ENCODE measurements at regions not wholly inside any gene's neighbourhood (a gene's known extent, or its start where the extent isn't known, plus 50 kb on each side); places are given as distances from the start of the nearest gene placed in this dataset.

- POLR2A ChIA-PET: no interaction called here
- no TSS peak for BruUV-seq (replicated peaks)
- Histone ChIP-seq H3K4me1 (ENCODE audit: insufficient read depth, low read length) (no peaks in the 10 kb centered on the region), H4K20me1 (ENCODE audit: insufficient read depth, low read length) (no peaks in the 10 kb centered on the region), H3K27ac (ENCODE audit: extremely low read length, insufficient read depth, low read length) (no peak overlapping the region), H3K9me3 (ENCODE audit: low read length) (0 out of 2 replicates have a peak, but pooled peaks cover 4% of the 10 kb centered on the region), H3K36me3 (replicated peaks in 1 of 2; ENCODE audit: control insufficient read depth in 1 of 2, insufficient read depth in 2 of 2, low read length in 2 of 2) (no peaks in the 10 kb centered on the region), H3K79me2 (ENCODE audit: insufficient read depth, low read length) (no peaks in the 10 kb centered on the region), H3K9ac (ENCODE audit: insufficient read depth, low read depth, low read length) (no peak overlapping the region), H3K4me2 (ENCODE audit: low read depth, low read length) (no peak overlapping the region), H3K4me3 (replicated peaks in 1 of 3; ENCODE audit: insufficient read depth in 1 of 3, low read depth in 2 of 3, low read length in 3 of 3) (no peak overlapping the region), H3K27me3 (ENCODE audit: control insufficient read depth in 1 of 2, insufficient read depth in 2 of 2, low read length in 2 of 2) (no peaks in the 10 kb centered on the region; a peak in 1 of 5 replicates), H2AFZ (ENCODE audit: low read length) (no peak overlapping the region)
- FAIRE-seq (no peak), ATAC-seq (no peak), DNase-seq (ENCODE audit: low spot score) (no peak)
- intact Hi-C loops (cut with micrococcal nuclease; ENCODE audit: unreplicated experiment) (no loop called here), in situ Hi-C loops (cut with HindIII; ENCODE audit: extremely low pct_ligation_motif_present, low pct_unique_long_range_greater_than_20kb) (no loop called here)
- CTCF ChIA-PET (ENCODE audit: low intra/inter-chr PET ratio, low total read pairs): no interaction called here
- no peak for TF ChIP-seq ZNF841 (CRISPR knock-in tag; IDR thresholded peaks at IDR 0.05; ENCODE audit: borderline replicate concordance)
- TF ChIP-seq LBX2 (CRISPR knock-in tag; IDR thresholded peaks at IDR 0.05; ENCODE audit: borderline replicate concordance): no peak
- no peak for TF ChIP-seq ZNF350 (CRISPR knock-in tag; IDR thresholded peaks at IDR 0.05; ENCODE audit: borderline replicate concordance, low read depth)
- TF ChIP-seq LCORL (IDR thresholded peaks at IDR 0.05): no peak
- no peak for TF ChIP-seq LCORL (CRISPR knock-in tag; IDR thresholded peaks at IDR 0.05)
- no peak for TF ChIP-seq ZNF101 (CRISPR knock-in tag; IDR thresholded peaks at IDR 0.05; ENCODE audit: borderline replicate concordance, low read depth)
- TF ChIP-seq CENPX (CRISPR knock-in tag; IDR thresholded peaks at IDR 0.05): no peak
- TF ChIP-seq RELA (CRISPR knock-in tag; IDR thresholded peaks at IDR 0.05): no peak
- no peak for TF ChIP-seq IRF1 (CRISPR knock-in tag; IDR thresholded peaks at IDR 0.05; ENCODE audit: low read depth)
- TF ChIP-seq PRMT3 (CRISPR knock-in tag; IDR thresholded peaks at IDR 0.05; ENCODE audit: borderline replicate concordance, low read depth): no peak
- TF ChIP-seq MZF1 (CRISPR knock-in tag; IDR thresholded peaks at IDR 0.05; ENCODE audit: borderline replicate concordance): no peak
- no peak for TF ChIP-seq POLR2G (IDR thresholded peaks at IDR 0.05; ENCODE audit: low read depth, low read length)
- TF ChIP-seq GTF3A (CRISPR knock-in tag; conservative IDR thresholded peaks at IDR 0.05): no peak
- no peak for TF ChIP-seq ZNF660 (CRISPR knock-in tag; IDR thresholded peaks at IDR 0.05; ENCODE audit: borderline replicate concordance, low read depth)
- no peak for TF ChIP-seq ZNF720 (CRISPR knock-in tag; IDR thresholded peaks at IDR 0.05)
- TF ChIP-seq HNRNPH1 (optimal IDR thresholded peaks at IDR 0.05; ENCODE audit: low read depth, low read length): no peak
- no peak for TF ChIP-seq PHF21A (CRISPR knock-in tag; IDR thresholded peaks at IDR 0.05)
- 3% methylated on average over 12 of the region's 12 CpGs for WGBS (ENCODE audit: low lambda C conversion rate)
Observed at GRCh38 chr3:26920646-26921478, 298.3 kb downstream of the LRRC3B start.

All from HepG2 (cell line).